ENCODE measurements at regions not wholly inside any gene's neighbourhood (a gene's known extent, or its start where the extent isn't known, plus 50 kb on each side); places are given as distances from the start of the nearest gene placed in this dataset.

GRCh38 chr20:11304795-11305194 lies 612.9 kb upstream of the BTBD3 start:
- H3K36me3 ChIP-seq: no peaks in the 10 kb centered on the region
- no peaks in the 10 kb centered on the region for H3K9me3 ChIP-seq
- no peaks in the 10 kb centered on the region for H3K27me3 ChIP-seq
- H3K27ac ChIP-seq: no peak overlapping the region
- no peak for TF ChIP-seq CTCF (IDR thresholded peaks at IDR 0.05)
- no peaks in the 10 kb centered on the region for H3K4me1 ChIP-seq (ENCODE audit: control insufficient read depth in 1 of 2, insufficient read depth in 1 of 2, low read depth in 1 of 2, low read length in 1 of 2)
- no peak overlapping the region for H3K4me3 ChIP-seq (ENCODE audit: low read depth in 1 of 2, low read length in 1 of 2)

GRCh38 chr20:11305406-11305805 lies 612.3 kb upstream of the BTBD3 start:
- Histone ChIP-seq H3K9me3 (no peaks in the 10 kb centered on the region), H3K27me3 (no peaks in the 10 kb centered on the region), H3K27ac (no peak overlapping the region), H3K4me1 (ENCODE audit: control insufficient read depth in 1 of 2, insufficient read depth in 1 of 2, low read depth in 1 of 2, low read length in 1 of 2) (no peaks in the 10 kb centered on the region), H3K36me3 (no peaks in the 10 kb centered on the region), H3K4me3 (ENCODE audit: low read depth in 1 of 2, low read length in 1 of 2) (no peak overlapping the region)
- no peak for TF ChIP-seq CTCF (IDR thresholded peaks at IDR 0.05)

GRCh38 chr20:11311659-11312224 lies 606.0 kb upstream of the BTBD3 start:
- Histone ChIP-seq H3K9me3 (no peaks in the 10 kb centered on the region), H3K36me3 (no peaks in the 10 kb centered on the region), H3K27ac (no peak overlapping the region), H3K4me3 (ENCODE audit: low read depth in 1 of 2, low read length in 1 of 2) (no peak overlapping the region), H3K27me3 (no peaks in the 10 kb centered on the region), H3K4me1 (ENCODE audit: control insufficient read depth in 1 of 2, insufficient read depth in 1 of 2, low read depth in 1 of 2, low read length in 1 of 2) (no peaks in the 10 kb centered on the region)
- no peak for TF ChIP-seq CTCF (IDR thresholded peaks at IDR 0.05)

GRCh38 chr20:11315525-11315924 lies 602.2 kb upstream of the BTBD3 start:
- no peak overlapping the region for H3K27ac ChIP-seq
- TF ChIP-seq CTCF (IDR thresholded peaks at IDR 0.05): no peak

GRCh38 chr20:11316244-11316643 lies 601.4 kb upstream of the BTBD3 start:
- TF ChIP-seq CTCF (IDR thresholded peaks at IDR 0.05): no peak
- Histone ChIP-seq H3K27me3 (no peaks in the 10 kb centered on the region), H3K4me1 (ENCODE audit: control insufficient read depth in 1 of 2, insufficient read depth in 1 of 2, low read depth in 1 of 2, low read length in 1 of 2) (no peaks in the 10 kb centered on the region), H3K4me3 (ENCODE audit: low read depth in 1 of 2, low read length in 1 of 2) (no peak overlapping the region), H3K36me3 (no peaks in the 10 kb centered on the region), H3K27ac (no peak overlapping the region), H3K9me3 (no peaks in the 10 kb centered on the region)

More at GRCh38 chr20:11315525-11315924, 602.2 kb upstream of the BTBD3 start:
- H3K9me3 ChIP-seq: no peaks in the 10 kb centered on the region
- H3K4me3 ChIP-seq (ENCODE audit: low read depth in 1 of 2, low read length in 1 of 2): no peak overlapping the region
- H3K27me3 ChIP-seq: no peaks in the 10 kb centered on the region
- H3K4me1 ChIP-seq (ENCODE audit: control insufficient read depth in 1 of 2, insufficient read depth in 1 of 2, low read depth in 1 of 2, low read length in 1 of 2): no peaks in the 10 kb centered on the region
- H3K36me3 ChIP-seq: no peaks in the 10 kb centered on the region

- Histone ChIP-seq H3K4me1 (ENCODE audit: control insufficient read depth in 1 of 2, insufficient read depth in 1 of 2, low read depth in 1 of 2, low read length in 1 of 2) (no peaks in the 10 kb centered on the region), H3K9me3 (no peaks in the 10 kb centered on the region), H3K36me3 (no peaks in the 10 kb centered on the region), H3K4me3 (ENCODE audit: low read depth in 1 of 2, low read length in 1 of 2) (no peak overlapping the region), H3K27ac (no peak overlapping the region), H3K27me3 (no peaks in the 10 kb centered on the region)
- TF ChIP-seq CTCF (IDR thresholded peaks at IDR 0.05): no peak
Measured at GRCh38 chr20:11320033-11320432, 597.7 kb upstream of the BTBD3 start.
